GM12864 (cell line): ENCODE measurements at regions not wholly inside any gene's neighbourhood (a gene's known extent, or its start where the extent isn't known, plus 50 kb on each side); places are given as distances from the start of the nearest gene placed in this dataset.

Source experiments
- DNase-seq: peaks from one replicate; pipeline ENCODE4 v3.0.0-alpha.2; 2011; ENCODE audit warnings: low read depth
- H3K4me3 ChIP-seq: 2 replicates; pipeline ENCODE4 v1.5.1; 2011; ENCODE audit warnings: mild to moderate bottlenecking, low read depth, low read length, control low read depth
- CTCF ChIP-seq: IDR thresholded peaks from 2 replicates; pipeline ENCODE4 v1.5.1; 2011; ENCODE audit warnings: low read depth, mild to moderate bottlenecking, moderate library complexity, low read length, control low read depth, inconsistent platforms; ENCODE audit errors: missing control alignments

GRCh38 chr2:103818176-103818575, 1035.7 kb upstream of the POU3F3 start:
- DNase-seq = no peak
- TF ChIP-seq CTCF = no peak
- no peak overlapping the region for H3K4me3 ChIP-seq

- no peak for DNase-seq
- no peak overlapping the region for H3K4me3 ChIP-seq
- no peak for TF ChIP-seq CTCF
Observed at GRCh38 chr2:103819599-103819998, 1034.3 kb upstream of the POU3F3 start.

- no peak overlapping the region for H3K4me3 ChIP-seq
- DNase-seq = no peak
- TF ChIP-seq CTCF = no peak
Observed at GRCh38 chr2:103823847-103824246, 1030.1 kb upstream of the POU3F3 start.

GRCh38 chr2:103847276-103847675, 1006.6 kb upstream of the POU3F3 start:
- no peak overlapping the region for H3K4me3 ChIP-seq
- DNase-seq = no peak
- TF ChIP-seq CTCF = no peak

GRCh38 chr2:103859238-103859637, 994.7 kb upstream of the POU3F3 start:
- DNase-seq = no peak
- no peak overlapping the region for H3K4me3 ChIP-seq
- no peak for TF ChIP-seq CTCF

- no peak for TF ChIP-seq CTCF
Observed at GRCh38 chr2:103860016-103860415, 993.9 kb upstream of the POU3F3 start.

GRCh38 chr2:103868396-103868795, 985.5 kb upstream of the POU3F3 start:
- TF ChIP-seq CTCF = no peak
- H3K4me3 ChIP-seq = no peak overlapping the region
- no peak for DNase-seq

More at GRCh38 chr2:103860016-103860415, 993.9 kb upstream of the POU3F3 start:
- H3K4me3 ChIP-seq = no peak overlapping the region
- DNase-seq = no peak
